HUDEP-2 (cell line): ENCODE measurements at regions not wholly inside any gene's neighbourhood (a gene's known extent, or its start where the extent isn't known, plus 50 kb on each side); places are given as distances from the start of the nearest gene placed in this dataset.

Experiments
- DNase-seq, 76 experiments: peaks; one replicate each; lab custom pipeline; 2025; ENCODE audit not compliant: unreplicated experiment in 76 of 76; lab: John Stamatoyannopoulos, UW

DNA sequence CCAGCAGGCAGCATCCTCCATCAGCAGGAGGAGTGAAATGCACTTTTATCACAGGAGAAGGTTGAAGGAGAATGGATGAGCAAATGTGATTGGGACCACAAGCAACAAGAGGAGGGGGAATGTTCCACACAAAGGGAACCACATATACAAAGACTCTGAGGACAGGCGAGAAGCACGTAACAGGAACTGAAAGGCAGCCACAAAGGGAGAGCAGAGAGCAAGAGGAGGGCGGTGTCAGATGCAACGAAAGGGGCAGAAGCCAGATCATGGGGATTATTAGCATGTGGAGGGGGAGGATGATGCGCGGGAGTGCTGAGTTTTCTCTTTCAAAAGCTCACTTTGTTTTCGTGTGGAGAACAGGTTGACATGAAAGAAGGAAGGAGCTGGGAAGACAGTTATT, 241.1 kb downstream of the SPTSSA start:
- no peak for DNase-seq

DNA sequence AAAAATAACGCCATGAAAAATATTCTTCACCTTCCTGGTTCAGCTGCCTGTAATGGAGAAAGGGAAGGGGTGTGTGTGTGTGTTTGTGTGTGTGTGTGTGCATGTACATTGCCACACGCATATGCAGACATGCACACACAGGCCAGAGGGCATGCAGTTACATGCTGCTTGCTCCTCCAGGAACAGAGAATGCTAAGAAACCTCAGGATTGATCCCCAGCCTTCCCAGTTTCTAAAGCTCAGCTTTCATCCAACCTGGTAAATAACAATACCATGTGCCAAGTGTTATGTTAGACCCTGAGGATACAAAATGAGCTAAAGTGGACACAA, 241.7 kb downstream of the SPTSSA start:
- no peak for DNase-seq

DNA sequence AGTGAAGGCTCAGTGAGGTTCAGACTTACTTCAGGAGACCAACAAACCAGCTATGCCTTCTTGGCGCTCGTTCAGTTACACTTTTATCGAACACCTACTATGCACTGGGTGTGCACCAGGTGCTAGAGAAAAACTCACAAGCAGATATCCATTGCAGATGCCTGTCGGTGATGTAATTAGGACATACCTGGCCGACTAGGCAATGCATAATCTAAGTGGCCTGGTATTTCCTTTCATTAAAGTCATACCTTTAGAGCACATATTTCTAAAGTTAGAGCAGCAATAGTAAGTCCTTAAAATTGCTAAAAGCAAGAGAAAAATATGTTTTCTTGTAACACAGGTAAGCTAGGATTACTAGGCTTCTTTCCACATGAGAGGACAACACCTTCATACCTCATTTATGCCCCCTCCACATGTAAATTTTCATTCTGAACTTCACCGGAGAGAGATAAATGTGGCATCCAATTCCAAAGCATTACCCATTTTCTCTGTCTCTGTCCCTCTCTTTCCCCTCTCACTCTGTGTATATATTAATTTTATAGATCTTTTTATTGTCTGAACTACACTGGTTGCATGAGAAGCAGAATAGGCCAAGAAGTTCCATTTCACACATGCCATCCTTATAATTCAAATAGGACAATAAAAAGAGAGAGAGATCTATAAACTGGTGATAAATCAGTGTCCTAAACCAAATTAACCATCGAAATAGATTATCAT, 242.2 kb downstream of the SPTSSA start:
- no peak for DNase-seq

DNA sequence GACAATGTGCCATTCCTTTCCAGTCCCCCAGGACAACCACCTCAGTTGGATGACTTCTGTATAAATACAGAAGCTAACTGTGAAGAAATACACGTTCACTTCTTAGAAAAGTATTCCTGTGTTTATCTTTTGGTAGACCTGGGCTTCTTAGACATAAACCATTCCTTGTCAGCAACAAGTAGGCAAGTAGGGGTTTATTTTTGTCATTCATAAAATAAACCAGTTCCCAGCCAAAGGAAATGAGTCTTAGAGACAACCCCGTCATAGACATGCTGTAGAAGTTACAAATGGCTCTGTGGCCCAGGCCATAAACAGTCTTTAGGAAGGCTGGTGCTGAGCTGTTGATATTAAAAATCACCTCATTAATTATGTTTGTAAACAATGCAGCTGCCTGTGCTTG, 243.2 kb downstream of the SPTSSA start:
- no peak for DNase-seq

DNA sequence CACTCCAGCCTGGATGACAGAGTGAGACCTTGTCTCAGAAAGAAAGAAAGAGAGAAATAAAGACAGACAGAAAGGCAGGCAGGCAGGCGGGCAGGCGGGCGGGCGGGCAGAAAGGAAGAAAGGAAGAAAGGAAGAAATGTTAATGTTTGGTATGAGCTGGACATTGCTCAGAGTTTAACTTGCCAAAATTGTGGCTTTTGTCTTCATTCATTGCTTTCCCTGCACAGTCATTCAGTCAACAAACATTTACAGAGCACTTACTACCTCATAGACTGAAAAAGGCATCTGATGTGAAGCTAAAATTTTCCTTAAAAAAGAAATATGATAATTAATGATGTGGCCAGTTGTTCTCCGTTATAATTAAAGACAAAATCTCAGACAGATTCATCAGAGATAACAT, 247.1 kb downstream of the SPTSSA start:
- no peak for DNase-seq

DNA sequence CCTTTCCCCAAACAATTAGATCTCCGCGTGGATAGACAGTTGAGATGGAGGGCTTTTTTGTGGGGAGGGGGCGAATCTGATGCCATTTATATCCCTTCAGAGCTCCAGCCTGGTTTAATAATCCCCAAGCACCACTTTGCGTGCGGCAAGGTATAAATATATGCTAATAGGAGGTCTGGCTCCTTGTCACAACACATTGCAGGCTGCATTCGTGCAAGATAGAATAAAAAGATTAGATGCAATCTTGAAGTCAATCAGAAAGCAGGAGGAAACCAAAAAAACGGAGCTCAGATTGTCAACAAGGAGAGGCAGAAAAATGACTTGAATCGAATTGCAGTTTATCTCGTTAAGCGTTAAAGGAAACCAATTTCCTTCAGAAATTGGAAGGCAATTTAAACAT, 248.7 kb downstream of the SPTSSA start:
- DNase-seq, result no peak

DNA sequence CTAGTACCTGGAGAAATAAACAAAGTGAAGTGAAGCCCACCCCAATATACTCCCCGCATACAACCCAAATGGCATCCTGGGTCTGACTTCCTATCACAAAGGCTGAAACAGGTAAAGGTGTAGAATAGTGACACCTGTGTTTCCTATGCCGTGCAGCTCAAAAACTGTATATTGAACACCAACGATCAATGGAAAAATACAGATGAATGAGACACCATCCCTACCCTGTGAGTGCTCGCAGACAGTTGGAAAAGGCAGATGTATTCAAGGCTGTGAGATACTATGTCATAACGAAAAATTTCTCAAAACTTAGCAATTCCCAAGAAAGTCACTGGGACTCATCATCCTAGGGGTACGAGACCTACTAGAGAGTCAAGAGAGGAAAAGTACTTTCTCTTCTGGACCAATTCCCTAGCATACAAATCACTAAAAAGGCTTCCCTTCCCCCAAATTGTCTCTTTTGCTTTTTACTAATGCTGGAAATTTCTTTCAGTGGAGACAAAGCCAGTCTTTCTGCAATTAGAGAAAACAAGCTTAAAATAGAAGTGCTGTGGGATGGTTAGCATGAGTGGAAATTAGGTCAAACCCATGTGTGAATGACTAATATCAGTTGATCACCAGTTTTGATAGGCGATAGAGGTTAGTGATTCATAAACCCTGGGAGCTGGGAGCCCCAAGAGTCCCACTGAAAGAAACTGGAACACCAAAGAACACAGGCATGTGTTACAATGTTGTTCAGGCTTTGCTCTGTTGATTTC, 249.7 kb downstream of the SPTSSA start:
- DNase-seq, result no peak

DNA sequence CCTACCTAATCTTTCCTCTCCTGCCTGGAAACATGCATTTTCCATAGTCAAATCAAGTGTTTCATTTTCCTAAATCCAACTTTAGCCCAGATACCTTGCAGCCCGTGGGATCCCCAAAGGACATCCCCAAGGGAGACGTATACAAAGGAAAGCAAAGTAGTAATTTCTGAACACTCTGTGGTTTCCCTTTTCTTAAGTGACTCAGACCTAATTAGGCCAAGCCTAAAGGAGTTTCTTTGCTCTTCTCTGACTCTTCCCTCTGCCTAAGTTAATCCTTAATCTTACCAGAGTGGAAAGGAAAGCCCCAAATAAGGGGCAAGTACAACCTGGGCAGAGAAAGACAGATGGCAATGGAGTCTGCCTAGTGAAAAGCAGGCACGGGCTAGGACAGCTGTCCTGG, 250.3 kb downstream of the SPTSSA start:
- DNase-seq, result no peak

DNA sequence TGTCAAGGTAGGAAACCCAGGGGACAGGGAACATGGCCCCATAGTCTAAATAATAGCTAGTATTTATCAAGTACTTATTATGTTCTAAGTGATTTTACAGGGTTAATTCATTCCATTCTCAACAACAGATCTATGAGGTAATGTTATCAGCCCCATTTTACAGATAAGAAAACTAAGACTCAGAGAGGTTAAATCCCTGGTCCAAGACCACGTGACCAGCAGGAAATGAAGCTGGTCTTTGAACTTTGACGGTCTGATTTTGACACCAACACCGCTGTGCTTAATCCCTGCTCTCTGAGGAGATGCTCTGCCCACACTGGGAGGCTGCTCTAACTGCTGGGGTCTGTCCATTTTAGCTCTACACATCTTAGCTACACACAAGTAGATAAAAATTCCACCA, 253.5 kb downstream of the SPTSSA start:
- DNase-seq, result no peak

DNA sequence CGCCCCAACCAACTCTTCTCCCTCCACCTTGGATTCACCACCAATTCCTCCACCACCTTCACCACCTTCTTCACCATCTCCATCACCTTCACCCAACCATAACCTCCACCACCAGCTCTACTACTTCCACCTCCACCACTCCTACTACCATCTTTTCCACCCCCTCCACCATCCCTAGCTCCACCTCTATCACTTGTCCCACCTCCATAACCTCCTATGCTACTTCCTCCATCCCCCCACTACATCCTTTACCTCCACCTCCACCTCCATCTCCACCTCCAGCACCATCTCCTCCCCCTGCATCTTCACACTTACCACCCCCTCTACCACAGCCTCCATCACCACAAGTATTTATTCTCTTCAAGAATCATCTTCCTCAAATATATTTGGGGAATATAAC, 254.9 kb upstream of the EGLN3 start:
- DNase-seq, result no peak

DNA sequence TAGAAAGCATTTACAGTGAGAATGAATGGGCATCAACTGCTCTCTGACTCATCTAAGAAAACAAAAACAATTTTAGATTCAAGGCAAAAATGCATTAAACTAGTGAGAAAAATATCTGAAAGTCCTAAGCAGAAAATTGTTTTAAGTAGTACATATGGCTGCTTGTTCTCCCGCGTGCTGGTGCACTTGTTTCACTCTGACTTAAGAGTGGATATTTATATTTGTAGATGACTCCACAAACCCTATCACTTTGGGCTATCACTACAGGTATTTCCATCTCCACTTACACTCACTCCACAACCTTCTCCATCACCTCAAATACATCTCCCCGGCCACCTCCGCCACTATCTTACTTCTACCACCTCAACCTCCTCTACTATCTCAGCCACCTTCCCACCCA, 253.9 kb upstream of the EGLN3 start:
- DNase-seq, result no peak

DNA sequence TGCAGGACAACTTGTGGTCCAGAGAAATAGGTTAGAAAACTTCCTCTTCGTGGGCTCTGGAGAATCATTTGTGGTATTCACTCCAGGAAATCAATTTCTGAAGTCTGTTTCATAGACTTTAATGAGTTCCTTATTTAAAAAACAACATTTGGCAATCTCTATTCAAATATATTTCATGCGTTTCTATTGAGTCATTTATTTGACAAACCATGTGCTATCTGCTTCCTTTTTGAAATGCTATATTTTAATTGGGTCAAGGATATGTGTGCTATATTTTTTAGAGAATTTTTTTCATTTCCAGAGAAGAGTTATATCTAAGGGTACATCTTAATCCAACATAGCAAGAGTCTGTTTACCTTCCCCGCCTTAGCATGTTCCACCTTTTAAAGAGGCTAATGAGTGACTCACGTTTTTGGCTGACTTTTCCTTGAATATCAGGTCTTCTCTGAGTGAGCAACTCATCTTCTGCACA, 252.4 kb upstream of the EGLN3 start:
- DNase-seq, result no peak

DNA sequence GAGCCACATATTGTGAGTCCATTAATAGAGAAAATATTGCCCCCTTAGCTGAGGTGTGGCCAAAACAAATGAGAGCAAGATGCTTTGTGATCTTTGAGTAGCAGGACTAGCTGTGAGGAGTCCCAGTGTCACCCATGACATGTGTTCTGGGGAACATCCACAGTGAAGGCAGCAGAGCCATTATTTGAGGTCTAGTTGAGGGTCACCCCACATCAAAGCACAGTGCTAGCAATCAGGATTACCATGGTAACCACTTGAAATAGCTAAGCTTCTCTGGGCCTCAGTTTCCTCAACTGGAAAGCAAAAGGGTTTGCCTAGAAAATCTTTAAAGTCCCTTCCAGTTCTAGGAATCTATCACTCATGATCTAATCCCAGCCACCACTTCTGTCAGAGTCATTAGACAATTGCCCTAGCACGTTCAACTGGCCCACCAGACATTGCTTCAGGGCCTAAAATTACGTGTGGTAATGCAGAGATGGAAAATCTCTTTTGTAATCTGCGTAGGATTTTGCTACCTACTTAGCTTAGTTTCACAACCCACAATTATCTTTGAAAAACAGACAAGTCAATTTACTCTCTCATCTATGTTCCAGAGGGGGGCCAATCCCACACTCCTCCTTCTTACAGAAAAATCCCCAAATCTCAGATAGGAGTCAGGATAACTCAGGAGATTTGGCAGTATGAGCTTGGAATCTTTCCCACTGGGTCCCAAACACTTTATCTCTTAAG, 251.2 kb upstream of the EGLN3 start:
- no peak for DNase-seq

DNA sequence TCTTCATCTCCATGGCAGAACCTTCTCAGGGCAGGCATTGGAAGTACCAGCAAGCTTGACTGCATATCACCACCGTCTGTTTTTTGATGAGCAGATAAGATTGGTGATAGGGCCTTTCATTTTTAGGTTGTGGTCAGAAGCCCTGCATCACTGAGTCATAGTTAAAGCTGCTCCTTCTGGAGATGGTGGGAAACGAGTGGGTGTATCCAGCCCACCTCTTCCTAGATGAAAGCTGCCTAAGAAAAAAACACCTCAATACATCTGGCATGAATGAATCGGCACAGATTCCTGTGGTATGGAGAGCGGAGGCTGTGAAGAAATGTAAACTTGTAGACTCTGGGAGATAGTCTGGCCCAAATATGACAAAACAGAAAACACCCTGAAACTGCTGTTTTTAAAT, 248.7 kb upstream of the EGLN3 start:
- DNase-seq, result no peak

DNA sequence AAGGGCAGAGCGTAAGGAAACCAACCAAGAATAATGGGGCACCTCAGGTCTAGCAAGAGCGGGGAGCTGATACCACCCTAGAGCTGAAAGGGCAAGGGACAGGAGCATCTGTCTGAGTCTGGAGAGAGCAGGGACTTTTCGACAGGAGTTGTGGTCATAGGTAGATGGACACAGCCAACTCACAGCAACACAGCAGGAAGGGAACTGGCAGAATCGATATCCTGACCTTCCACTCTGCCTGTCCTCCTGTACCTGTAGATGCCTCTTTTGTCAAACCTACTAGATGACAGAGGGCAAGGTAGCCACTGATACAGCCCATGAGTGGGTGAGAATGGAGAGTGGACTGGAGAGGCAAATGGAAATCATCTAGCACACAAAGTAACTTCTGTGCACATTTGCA, 247.2 kb upstream of the EGLN3 start:
- DNase-seq, result no peak

DNA sequence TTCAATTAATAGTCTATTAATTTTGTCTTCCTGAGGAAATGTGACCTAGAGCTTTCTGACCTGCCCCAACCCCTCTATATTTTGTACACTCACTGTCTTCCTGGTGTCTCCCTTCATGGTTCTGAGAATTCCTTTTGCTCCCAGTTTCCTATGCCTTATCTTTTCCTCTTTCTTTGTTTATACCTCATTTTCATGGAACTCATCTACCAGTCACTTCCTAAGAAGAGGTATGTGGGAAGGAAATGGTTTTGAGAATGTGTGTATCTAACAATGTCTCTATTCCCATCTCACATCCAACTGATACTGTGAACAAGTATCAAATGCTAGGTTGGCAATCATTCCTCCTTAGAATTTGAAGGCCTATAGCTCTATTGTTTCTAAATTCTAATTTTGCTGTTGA, 245.1 kb upstream of the EGLN3 start:
- no peak for DNase-seq

DNA sequence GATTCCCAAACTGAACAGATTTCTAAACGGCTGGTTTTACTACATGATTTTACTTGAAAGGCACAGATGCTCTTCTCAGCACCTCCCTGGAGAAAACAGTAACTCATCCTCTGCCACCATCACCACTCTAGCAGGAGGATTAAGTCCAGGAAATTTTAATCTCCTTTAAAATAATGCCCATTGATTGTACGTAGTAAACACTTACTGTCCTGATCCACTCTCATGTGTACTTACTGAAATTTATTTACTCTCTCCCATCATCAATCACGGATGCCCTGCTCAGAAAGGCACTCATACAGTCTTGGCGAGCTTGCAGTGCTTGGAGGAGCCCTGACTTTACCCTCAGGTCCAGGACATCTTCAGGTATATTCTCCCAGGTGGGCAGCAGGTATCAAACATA, 239.8 kb upstream of the EGLN3 start:
- DNase-seq, result no peak

DNA sequence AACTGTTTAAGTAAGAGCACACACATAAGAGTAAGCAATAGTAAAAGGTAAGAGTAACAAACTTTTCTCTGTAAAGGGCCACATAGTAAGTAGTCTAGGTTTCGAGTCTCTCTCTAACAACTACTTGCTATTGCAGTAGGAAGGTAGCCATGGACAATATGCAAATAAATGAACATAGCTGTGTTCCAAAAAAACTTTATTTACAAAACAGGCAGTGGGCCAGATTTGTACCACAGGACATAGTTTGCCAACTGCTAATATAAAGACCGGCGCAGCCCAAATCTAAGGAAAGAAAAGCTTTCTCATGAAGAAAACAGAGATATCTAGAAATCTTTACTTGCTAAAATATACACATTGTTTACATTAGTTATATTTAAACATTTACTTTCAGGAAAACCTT, 239.0 kb upstream of the EGLN3 start:
- DNase-seq, result no peak

DNA sequence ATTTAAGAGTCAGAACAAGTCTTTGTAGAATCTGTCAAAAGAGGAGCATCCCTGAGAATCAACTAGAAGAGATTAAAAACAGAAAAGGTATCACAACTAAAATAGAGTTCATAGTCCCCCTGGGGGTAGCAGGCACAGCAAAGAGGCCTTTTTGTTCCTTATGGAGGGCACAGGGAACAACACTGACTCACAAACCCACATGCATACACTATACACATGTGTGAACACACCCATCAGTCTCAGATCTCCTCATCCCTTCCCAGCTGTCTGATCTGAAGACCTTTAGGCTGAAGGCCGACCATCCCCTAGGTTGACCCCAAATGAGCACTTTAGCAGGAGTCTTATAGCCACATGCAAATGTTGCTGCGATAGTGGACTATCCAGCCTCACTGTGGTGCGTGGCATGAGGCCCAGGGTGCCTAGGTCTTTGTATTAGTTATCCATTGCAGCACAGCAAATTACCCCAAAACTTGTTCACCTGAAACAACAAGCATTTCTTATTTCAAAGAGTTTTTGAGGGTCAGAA, 236.7 kb upstream of the EGLN3 start:
- no peak for DNase-seq

DNA sequence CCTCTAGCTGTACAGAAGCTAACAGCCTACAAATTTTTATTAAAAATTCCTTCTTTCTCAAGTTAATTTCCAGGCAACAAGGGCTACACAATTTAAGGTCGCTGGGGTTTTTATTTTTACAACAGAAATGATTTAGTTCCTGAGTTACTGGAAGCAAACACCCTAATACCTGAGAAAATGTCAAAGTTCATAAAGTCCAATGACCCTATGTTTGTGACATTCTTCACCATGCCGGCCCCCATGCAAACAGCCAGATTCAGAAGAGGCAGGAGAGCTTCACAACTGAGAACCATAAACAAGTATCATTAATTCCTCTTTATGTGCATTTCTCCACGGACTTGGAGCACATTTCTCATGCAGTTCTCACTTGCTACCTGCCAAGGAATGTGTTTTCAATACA, 236.2 kb upstream of the EGLN3 start:
- DNase-seq, result no peak

DNA sequence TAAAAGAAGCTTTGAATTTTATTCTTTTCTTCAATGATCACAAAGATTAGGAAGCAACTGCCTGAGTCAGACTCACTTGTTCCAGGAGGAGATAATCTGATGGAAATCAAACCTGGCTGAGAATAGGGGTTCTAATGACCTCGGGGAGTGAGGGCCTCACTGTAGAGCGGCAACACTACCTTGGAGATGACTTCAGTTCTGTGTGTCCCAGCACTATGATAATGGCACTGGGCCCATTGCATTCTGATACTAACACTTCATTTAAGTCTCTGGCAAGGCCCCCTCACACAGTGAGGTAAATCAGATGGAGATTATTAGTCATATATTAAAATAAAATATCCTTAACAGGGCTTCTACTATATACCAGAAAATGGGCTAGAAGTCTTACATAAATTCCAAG, 233.3 kb upstream of the EGLN3 start:
- DNase-seq, result no peak

DNA sequence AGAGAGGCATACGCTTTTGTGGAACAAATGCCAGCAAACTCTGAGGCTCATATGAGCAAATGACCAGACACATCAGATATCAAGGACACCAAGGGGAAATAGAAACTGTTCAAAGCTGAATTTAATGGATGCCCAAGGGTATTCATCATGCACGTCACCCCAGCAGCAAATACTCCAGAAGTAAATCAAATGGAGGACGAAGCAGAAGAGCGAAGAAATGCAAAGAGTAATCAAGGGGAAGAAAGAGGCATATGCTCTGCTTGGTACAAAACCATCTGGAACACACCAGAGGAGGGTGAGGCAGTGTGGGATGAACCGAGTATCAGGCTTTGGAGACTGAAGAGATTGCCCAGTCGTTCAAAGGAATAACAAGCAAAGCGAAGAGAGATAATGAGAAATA, 232.6 kb upstream of the EGLN3 start:
- no peak for DNase-seq
